ENCODE measurements at regions not wholly inside any gene's neighbourhood (a gene's known extent, or its start where the extent isn't known, plus 50 kb on each side); places are given as distances from the start of the nearest gene placed in this dataset.

- TF ChIP-seq, protein P1, sequence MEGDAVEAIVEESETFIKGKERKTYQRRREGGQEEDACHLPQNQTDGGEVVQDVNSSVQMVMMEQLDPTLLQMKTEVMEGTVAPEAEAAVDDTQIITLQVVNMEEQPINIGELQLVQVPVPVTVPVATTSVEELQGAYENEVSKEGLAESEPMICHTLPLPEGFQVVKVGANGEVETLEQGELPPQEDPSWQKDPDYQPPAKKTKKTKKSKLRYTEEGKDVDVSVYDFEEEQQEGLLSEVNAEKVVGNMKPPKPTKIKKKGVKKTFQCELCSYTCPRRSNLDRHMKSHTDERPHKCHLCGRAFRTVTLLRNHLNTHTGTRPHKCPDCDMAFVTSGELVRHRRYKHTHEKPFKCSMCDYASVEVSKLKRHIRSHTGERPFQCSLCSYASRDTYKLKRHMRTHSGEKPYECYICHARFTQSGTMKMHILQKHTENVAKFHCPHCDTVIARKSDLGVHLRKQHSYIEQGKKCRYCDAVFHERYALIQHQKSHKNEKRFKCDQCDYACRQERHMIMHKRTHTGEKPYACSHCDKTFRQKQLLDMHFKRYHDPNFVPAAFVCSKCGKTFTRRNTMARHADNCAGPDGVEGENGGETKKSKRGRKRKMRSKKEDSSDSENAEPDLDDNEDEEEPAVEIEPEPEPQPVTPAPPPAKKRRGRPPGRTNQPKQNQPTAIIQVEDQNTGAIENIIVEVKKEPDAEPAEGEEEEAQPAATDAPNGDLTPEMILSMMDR (IDR thresholded peaks at IDR 0.05; ENCODE audit: low read depth, low read length) = no peak
- no peak for DNase-seq (ENCODE audit: low read depth, low spot score)
- Histone ChIP-seq H3K4me3 (ENCODE audit: low read depth, low read length) (no peak overlapping the region), H3K27ac (ENCODE audit: low read depth, low read length) (no peak overlapping the region), H3K27me3 (ENCODE audit: control insufficient read depth, insufficient read depth, low read length) (peaks cover 10% of the 10 kb centered on the region), H3K9me3 (ENCODE audit: control insufficient read depth, insufficient read depth, low read length) (no peaks in the 10 kb centered on the region)
- ChIA-PET POLR2A (no interaction called here), CTCF (no interaction called here)
Observed at GRCh38 chr7:106413446-106413845, 128.7 kb upstream of the NAMPT start.

GRCh38 chr7:106405697-106406141 is 120.9 kb upstream of the NAMPT start:
- H3K27me3 ChIP-seq (ENCODE audit: control insufficient read depth, insufficient read depth, low read length) = peaks cover 8% of the 10 kb centered on the region
- ChIA-PET CTCF (no interaction called here), POLR2A (no interaction called here)
- TF ChIP-seq, protein P1 (IDR thresholded peaks at IDR 0.05; ENCODE audit: low read depth, low read length) = no peak
- H3K9me3 ChIP-seq (ENCODE audit: control insufficient read depth, insufficient read depth, low read length) = no peaks in the 10 kb centered on the region
- no peak for DNase-seq (ENCODE audit: low read depth, low spot score)
- H3K27ac ChIP-seq (ENCODE audit: low read depth, low read length) = no peak overlapping the region
- H3K4me3 ChIP-seq (ENCODE audit: low read depth, low read length) = no peak overlapping the region

- H3K27ac ChIP-seq (ENCODE audit: low read depth, low read length) = no peak overlapping the region
- no peak for DNase-seq (ENCODE audit: low read depth, low spot score)
- TF ChIP-seq, protein P1 (IDR thresholded peaks at IDR 0.05; ENCODE audit: low read depth, low read length) = no peak
- ChIA-PET POLR2A (no interaction called here), CTCF (no interaction called here)
- no peak overlapping the region for H3K4me3 ChIP-seq (ENCODE audit: low read depth, low read length)
- peaks cover 15% of the 10 kb centered on the region for H3K27me3 ChIP-seq (ENCODE audit: control insufficient read depth, insufficient read depth, low read length)
- no peaks in the 10 kb centered on the region for H3K9me3 ChIP-seq (ENCODE audit: control insufficient read depth, insufficient read depth, low read length)
Observed at GRCh38 chr7:106402898-106403297, 118.1 kb upstream of the NAMPT start.

- ChIA-PET POLR2A (no interaction called here), CTCF (no interaction called here)
- no peak overlapping the region for H3K27ac ChIP-seq (ENCODE audit: low read depth, low read length)
Observed at GRCh38 chr7:106400923-106401322, 116.1 kb upstream of the NAMPT start.

GRCh38 chr7:106398786-106399185 is 114.0 kb upstream of the NAMPT start:
- TF ChIP-seq, protein P1 (IDR thresholded peaks at IDR 0.05; ENCODE audit: low read depth, low read length) = no peak
- Histone ChIP-seq H3K9me3 (ENCODE audit: control insufficient read depth, insufficient read depth, low read length) (no peaks in the 10 kb centered on the region), H3K4me3 (ENCODE audit: low read depth, low read length) (no peak overlapping the region), H3K27me3 (ENCODE audit: control insufficient read depth, insufficient read depth, low read length) (peaks cover 11% of the 10 kb centered on the region), H3K27ac (ENCODE audit: low read depth, low read length) (no peak overlapping the region)
- CTCF ChIA-PET = no interaction called here
- no peak for DNase-seq (ENCODE audit: low read depth, low spot score)
- POLR2A ChIA-PET = no interaction called here

More at GRCh38 chr7:106400923-106401322, 116.1 kb upstream of the NAMPT start:
- H3K27me3 ChIP-seq (ENCODE audit: control insufficient read depth, insufficient read depth, low read length) = peaks cover 11% of the 10 kb centered on the region
- no peak overlapping the region for H3K4me3 ChIP-seq (ENCODE audit: low read depth, low read length)
- no peaks in the 10 kb centered on the region for H3K9me3 ChIP-seq (ENCODE audit: control insufficient read depth, insufficient read depth, low read length)
- DNase-seq (ENCODE audit: low read depth, low spot score) = no peak
- TF ChIP-seq, protein P1 (IDR thresholded peaks at IDR 0.05; ENCODE audit: low read depth, low read length) = no peak

Data from AG04450 (cell line).